ENCODE measurements at regions not wholly inside any gene's neighbourhood (a gene's known extent, or its start where the extent isn't known, plus 50 kb on each side); places are given as distances from the start of the nearest gene placed in this dataset.

GRCh38 chr6:140041056-140041455 is 666.6 kb upstream of the CITED2 start:
- Histone ChIP-seq H3K4me1 (replicated peaks in 1 of 2) (peaks cover 6 to 18% of the 10 kb centered on the region in 2 donors), H3K9me3 (replicated peaks in 1 of 3) (no peaks in the 10 kb centered on the region), H3K27me3 (no peaks in the 10 kb centered on the region), H3K36me3 (replicated peaks in 1 of 2) (no peaks in the 10 kb centered on the region), H3K4me3 (no peak overlapping the region), H3K27ac (no peak overlapping the region)
- no peak for TF ChIP-seq POLR2A (IDR thresholded peaks at IDR 0.05)
- TF ChIP-seq, protein P1, sequence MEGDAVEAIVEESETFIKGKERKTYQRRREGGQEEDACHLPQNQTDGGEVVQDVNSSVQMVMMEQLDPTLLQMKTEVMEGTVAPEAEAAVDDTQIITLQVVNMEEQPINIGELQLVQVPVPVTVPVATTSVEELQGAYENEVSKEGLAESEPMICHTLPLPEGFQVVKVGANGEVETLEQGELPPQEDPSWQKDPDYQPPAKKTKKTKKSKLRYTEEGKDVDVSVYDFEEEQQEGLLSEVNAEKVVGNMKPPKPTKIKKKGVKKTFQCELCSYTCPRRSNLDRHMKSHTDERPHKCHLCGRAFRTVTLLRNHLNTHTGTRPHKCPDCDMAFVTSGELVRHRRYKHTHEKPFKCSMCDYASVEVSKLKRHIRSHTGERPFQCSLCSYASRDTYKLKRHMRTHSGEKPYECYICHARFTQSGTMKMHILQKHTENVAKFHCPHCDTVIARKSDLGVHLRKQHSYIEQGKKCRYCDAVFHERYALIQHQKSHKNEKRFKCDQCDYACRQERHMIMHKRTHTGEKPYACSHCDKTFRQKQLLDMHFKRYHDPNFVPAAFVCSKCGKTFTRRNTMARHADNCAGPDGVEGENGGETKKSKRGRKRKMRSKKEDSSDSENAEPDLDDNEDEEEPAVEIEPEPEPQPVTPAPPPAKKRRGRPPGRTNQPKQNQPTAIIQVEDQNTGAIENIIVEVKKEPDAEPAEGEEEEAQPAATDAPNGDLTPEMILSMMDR (IDR thresholded peaks at IDR 0.05) = no peak
- DNase-seq = no peak
- intact Hi-C loops (cut with DNase I) = no loop called here

- no peak for DNase-seq
- TF ChIP-seq, protein P1 (IDR thresholded peaks at IDR 0.05) = no peak
- TF ChIP-seq POLR2A (IDR thresholded peaks at IDR 0.05) = no peak
- intact Hi-C loops (cut with DNase I) = no loop called here
- WGBS, 4 donors = 82 to 97% (median 94%) methylated on average over 1 of the region's 1 CpG
- Histone ChIP-seq H3K36me3 (replicated peaks in 1 of 2) (no peaks in the 10 kb centered on the region), H3K4me1 (replicated peaks in 1 of 2) (peaks cover 6 to 18% of the 10 kb centered on the region in 2 donors), H3K27ac (no peak overlapping the region), H3K27me3 (no peaks in the 10 kb centered on the region), H3K9me3 (replicated peaks in 1 of 3) (no peaks in the 10 kb centered on the region), H3K4me3 (no peak overlapping the region)
Observed at GRCh38 chr6:140040396-140040795, 665.9 kb upstream of the CITED2 start.

DNA sequence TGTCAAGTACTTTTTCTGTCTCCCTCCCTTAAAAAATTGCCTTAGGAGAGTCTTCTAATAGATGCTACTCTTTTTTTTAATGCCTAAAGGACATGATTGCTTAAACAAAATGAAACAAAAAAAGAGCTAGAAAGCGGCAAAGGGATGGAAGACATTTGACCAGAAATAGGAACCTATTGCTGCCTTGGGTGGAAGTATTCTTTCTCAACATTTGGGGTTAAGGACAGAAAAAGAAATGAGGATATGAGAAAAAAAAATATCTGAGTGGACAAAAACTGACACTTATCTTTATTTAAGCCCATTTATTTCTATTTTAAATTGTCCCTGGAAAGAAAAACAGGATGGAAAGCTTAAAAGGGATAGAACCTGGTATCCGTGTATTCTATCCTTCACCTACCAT is 664.9 kb upstream of the CITED2 start:
- H3K36me3 ChIP-seq (replicated peaks in 1 of 2) = no peaks in the 10 kb centered on the region
- intact Hi-C loops (cut with DNase I) = no loop called here
- no peak for DNase-seq
- no peak overlapping the region for H3K4me3 ChIP-seq
- no peaks in the 10 kb centered on the region for H3K27me3 ChIP-seq
- TF ChIP-seq, protein P1 (IDR thresholded peaks at IDR 0.05) = no peak
- no peak for TF ChIP-seq POLR2A (IDR thresholded peaks at IDR 0.05)
- peaks cover 5 to 17% of the 10 kb centered on the region in 2 donors for H3K4me1 ChIP-seq (replicated peaks in 1 of 2)
- H3K27ac ChIP-seq = no peak overlapping the region
- 74 to 79% (median 75%) methylated on average over 2 of the region's 2 CpGs for WGBS, 4 donors
- no peaks in the 10 kb centered on the region for H3K9me3 ChIP-seq (replicated peaks in 1 of 3)

DNA sequence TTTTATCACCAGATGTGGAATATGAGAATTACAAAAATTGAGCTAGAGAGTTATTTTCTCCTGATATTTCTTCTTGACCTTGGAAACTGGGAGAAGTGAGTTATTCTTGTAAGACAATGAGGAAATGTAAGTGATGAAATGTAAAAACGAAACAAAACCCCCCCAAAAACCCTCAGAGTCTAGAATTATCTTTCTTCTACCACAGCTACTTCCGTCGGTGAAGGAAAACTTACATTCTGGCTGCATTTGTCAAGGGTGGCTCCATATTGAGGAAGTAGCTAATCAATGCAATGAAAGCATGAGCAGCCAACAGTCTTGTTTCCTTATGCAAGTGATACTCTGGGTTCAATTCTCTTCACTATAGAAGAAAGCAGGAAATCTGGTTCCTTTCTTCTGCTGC is 661.7 kb upstream of the CITED2 start:
- H3K9me3 ChIP-seq (replicated peaks in 1 of 3) = no peaks in the 10 kb centered on the region
- TF ChIP-seq, protein P1 (IDR thresholded peaks at IDR 0.05) = no peak
- no peak for TF ChIP-seq POLR2A (IDR thresholded peaks at IDR 0.05)
- intact Hi-C loops (cut with DNase I) = no loop called here
- H3K36me3 ChIP-seq (replicated peaks in 1 of 2) = no peaks in the 10 kb centered on the region
- no peak for DNase-seq
- no peak overlapping the region for H3K4me3 ChIP-seq
- H3K4me1 ChIP-seq (replicated peaks in 1 of 2) = no peaks in the 10 kb centered on the region
- WGBS, 4 donors = 67 to 78% (median 68%) methylated on average over 3 of the region's 3 CpGs
- H3K27ac ChIP-seq = no peak overlapping the region
- no peaks in the 10 kb centered on the region for H3K27me3 ChIP-seq
